ENCODE measurements at regions not wholly inside any gene's neighbourhood (a gene's known extent, or its start where the extent isn't known, plus 50 kb on each side); places are given as distances from the start of the nearest gene placed in this dataset.
"Not testable (repeated sequence)": the region's sequence is repeated elsewhere in the genome, so short reads cannot be mapped to it uniquely, and the experiment has no call there.

DNA sequence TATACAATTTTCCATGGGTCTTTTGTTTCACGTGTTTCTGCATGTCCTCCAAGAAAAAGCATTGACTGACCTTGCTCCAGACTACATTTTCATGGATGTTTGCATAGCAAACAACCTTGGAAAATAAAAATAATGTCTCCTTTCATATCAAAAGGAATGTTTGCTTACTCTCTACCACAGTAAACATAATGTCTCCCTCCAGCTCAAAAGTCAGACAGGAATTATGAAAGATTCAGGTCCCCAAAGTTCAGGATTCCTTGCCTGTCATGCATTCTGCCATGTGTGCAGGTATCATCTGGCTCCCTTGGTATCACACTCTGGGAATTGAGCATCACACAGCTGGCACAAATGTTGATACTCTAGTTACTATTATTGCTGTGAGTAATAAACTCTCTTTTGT, 103.1 kb upstream of the ZC3H15 start:
- Histone ChIP-seq H3K36me3 (ENCODE audit: insufficient read depth) (no peaks in the 10 kb centered on the region), H3K4me1 (ENCODE audit: insufficient read depth) (no peaks in the 10 kb centered on the region), H3K27ac (ENCODE audit: low read depth) (no peak overlapping the region), H3K4me3 (ENCODE audit: low read depth, low read length) (no peak overlapping the region)
- DNase-seq (ENCODE audit: extremely low spot score) = no peak
- WGBS = 78% methylated on average over 1 of the region's 1 CpG

DNA sequence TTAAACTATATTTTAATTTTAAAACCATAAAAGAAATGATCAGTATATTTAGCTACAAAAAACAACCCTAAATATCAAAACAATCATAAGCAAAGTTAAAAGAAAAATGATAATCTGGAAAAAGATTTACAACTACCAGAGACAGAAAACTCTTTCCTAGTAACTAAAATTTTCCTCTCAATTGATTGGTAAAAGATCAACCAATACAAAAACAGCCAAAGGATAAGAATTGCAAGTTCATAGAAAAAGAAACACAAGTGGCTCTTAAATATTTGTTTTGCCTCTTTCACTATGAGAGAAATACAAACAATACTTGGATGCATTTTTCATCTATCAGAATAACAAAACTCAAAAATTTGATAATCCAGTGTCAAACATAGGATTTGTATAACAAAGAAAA, 101.8 kb upstream of the ZC3H15 start:
- no peak overlapping the region for H3K27ac ChIP-seq (ENCODE audit: low read depth)
- H3K4me1 ChIP-seq (ENCODE audit: insufficient read depth) = no peaks in the 10 kb centered on the region
- no peak overlapping the region for H3K4me3 ChIP-seq (ENCODE audit: low read depth, low read length)
- no peak for DNase-seq (ENCODE audit: extremely low spot score)
- H3K36me3 ChIP-seq (ENCODE audit: insufficient read depth) = no peaks in the 10 kb centered on the region

DNA sequence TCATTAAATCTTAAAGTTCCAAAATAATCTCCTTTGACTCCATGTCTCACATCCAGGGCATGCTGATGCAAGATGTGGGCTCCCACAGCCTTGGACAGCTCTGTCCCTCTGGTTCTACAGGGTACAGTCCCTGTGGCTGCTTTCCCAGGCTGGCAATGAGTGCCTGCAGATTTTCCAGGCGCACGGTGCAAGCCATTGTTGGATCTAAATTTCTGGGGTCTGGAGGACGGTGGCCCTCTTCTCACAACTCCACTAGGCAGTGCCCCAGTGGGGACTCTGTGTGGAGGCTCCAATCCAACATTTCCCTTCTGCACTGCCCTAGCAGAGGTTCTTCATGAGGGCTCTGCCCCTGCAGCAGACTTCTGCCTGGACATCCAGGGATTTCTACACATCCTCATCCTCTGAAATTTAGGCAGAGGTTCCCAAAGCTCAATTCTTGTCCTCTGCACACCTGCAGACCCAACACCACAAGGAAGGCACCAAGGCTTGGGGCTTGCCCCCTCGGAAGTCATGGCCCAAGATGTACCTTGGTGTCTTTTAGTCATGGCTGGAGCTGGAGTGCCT, 100.3 kb upstream of the ZC3H15 start:
- not testable (repeated sequence) for DNase-seq (ENCODE audit: extremely low spot score); H3K27ac ChIP-seq (ENCODE audit: low read depth); H3K4me3 ChIP-seq (ENCODE audit: low read depth, low read length); H3K36me3 ChIP-seq (ENCODE audit: insufficient read depth); H3K4me1 ChIP-seq (ENCODE audit: insufficient read depth)
- WGBS = 95% methylated on average over 4 of the region's 4 CpGs

DNA sequence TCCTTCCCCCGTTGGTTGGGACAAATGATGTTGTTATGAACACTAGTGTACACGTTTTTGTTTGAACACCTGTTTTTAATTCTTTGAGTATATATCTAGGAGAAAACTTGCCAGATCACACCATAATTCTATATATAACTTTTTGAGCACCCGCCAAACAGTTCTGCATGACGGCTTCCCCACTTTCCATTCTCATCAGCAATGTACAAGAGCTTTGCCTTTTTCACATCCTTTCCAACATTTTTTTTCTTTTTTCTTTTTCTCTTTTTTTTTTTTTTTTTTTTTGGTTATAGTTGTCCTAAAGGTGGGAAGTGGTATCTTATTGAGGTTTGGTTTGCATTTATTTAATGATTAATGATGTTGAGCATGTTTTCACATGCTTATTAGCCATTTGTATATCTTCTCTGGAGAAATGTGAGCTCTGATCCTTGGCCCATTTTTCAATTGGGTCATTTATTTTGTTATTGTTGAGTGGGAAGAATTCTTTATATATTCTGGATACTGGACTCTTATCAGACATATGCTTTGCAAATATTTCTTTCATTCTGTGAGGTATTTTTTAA, 86.9 kb upstream of the ZC3H15 start:
- H3K4me3 ChIP-seq (ENCODE audit: low read depth, low read length) = no peak overlapping the region
- WGBS = 76% methylated on average over 4 of the region's 4 CpGs
- DNase-seq (ENCODE audit: extremely low spot score) = no peak
- H3K4me1 ChIP-seq (ENCODE audit: insufficient read depth) = no peaks in the 10 kb centered on the region
- H3K36me3 ChIP-seq (ENCODE audit: insufficient read depth) = no peaks in the 10 kb centered on the region
- no peak overlapping the region for H3K27ac ChIP-seq (ENCODE audit: low read depth)

DNA sequence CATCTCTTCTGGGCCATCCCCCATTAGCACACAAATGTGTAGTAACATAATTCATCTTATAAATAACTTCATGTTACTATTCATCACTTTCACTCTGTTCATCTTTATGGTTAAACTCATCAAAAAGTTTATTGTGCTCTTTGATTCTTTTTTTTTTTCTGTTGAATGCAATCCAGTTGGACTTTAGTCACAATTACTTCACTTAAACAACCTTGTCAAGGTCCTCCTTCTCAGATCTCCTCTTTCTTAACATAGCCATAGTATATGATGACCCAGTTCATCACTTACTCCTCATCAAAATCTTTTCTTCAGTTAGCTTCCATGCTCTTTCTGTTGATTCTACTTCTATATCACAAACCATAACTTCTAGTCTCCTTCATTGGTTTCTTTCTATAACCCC, 80.2 kb upstream of the ZC3H15 start:
- Histone ChIP-seq H3K36me3 (ENCODE audit: insufficient read depth) (peaks cover 1% of the 10 kb centered on the region), H3K4me3 (ENCODE audit: low read depth, low read length) (no peak overlapping the region), H3K27ac (ENCODE audit: low read depth) (no peak overlapping the region), H3K4me1 (ENCODE audit: insufficient read depth) (no peaks in the 10 kb centered on the region)
- no peak for DNase-seq (ENCODE audit: extremely low spot score)

DNA sequence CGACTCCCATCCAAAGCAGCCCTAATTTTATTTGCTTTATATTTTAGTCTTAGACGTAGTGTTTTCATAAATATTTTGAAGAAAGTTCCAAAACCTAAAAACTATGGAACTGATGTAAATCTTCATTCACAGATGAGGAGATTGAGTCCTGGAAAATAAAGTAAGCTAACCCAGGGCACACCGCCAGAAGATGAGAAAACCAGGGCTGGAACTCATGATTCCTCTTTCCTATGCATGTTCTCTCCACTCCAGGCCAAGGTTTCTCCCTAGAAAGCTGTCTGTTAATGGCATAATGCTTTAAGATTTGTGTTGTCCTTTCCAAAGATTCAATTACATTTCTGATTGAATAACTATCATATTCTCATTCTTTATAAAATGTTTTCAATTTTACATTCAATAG, 78.4 kb upstream of the ZC3H15 start:
- Histone ChIP-seq H3K36me3 (ENCODE audit: insufficient read depth) (peaks cover 1% of the 10 kb centered on the region), H3K27ac (ENCODE audit: low read depth) (no peak overlapping the region), H3K4me1 (ENCODE audit: insufficient read depth) (no peaks in the 10 kb centered on the region), H3K4me3 (ENCODE audit: low read depth, low read length) (no peak overlapping the region)
- DNase-seq (ENCODE audit: extremely low spot score) = no peak
- WGBS = 86% methylated on average over 3 of the region's 3 CpGs

DNA sequence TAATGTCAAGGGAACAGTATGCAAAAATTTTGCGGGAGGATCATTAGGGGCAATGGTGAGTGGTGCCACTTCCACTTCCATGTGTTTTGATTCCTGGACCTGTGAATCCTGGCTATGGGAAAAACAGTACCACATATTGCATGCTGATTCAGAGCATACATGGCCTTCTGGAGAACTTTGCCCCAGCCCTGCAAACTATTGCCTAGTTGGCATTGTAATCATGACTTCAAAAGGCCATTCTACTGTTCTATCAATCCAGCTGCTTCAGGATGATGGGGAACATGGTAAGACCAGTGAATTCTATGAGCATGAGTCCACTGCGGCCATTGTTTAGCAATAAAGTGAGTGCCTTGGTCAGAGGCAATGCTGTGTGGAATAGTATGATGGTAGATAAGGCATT, 75.3 kb upstream of the ZC3H15 start:
- WGBS = 97% methylated on average over 2 of the region's 2 CpGs
- H3K4me3 ChIP-seq (ENCODE audit: low read depth, low read length) = no peak overlapping the region
- H3K36me3 ChIP-seq (ENCODE audit: insufficient read depth) = peaks cover 1% of the 10 kb centered on the region
- H3K27ac ChIP-seq (ENCODE audit: low read depth) = no peak overlapping the region
- no peak for DNase-seq (ENCODE audit: extremely low spot score)
- no peaks in the 10 kb centered on the region for H3K4me1 ChIP-seq (ENCODE audit: insufficient read depth)

DNA sequence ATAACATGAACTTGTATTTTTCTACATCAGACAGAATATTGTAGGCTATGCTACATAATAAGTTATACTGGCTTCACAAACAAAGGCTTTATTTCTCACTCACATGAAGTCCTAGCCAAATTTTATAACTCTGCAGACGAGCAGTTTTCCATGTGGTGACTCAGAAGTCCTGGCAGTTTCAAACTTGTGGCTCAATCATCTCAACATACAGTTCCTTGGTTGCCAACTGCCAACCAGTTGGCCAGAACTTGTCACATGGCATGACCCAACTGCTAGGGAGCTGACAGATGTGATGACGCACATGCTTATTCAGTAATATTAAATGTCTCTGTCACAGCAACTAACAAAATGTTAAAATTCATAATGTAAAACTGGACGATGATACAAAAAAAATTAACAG, 63.8 kb upstream of the ZC3H15 start:
- WGBS = 44% methylated on average over 3 of the region's 3 CpGs
- Histone ChIP-seq H3K4me3 (ENCODE audit: low read depth, low read length) (no peak overlapping the region), H3K27ac (ENCODE audit: low read depth) (no peak overlapping the region), H3K4me1 (ENCODE audit: insufficient read depth) (no peaks in the 10 kb centered on the region), H3K36me3 (ENCODE audit: insufficient read depth) (no peaks in the 10 kb centered on the region)
- DNase-seq (ENCODE audit: extremely low spot score) = no peak

DNA sequence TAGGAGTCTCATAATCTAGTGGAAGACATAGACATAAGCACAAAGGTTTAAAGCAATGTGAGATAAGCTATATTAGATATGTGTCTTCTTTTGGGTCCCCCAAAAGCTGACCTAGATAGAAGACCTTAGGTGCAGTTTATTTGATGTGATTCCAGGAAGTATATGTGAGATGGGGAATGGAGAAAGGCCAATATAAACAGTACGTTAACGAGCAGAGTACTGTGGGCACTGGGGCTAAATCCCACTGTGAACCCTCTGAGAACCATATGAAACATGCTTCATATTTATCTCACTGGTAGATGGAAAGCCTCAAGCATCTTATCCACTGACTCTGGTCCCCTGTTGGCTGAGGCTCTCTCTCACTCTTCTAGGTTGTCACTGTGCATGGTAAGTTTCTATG, 62.6 kb upstream of the ZC3H15 start:
- Histone ChIP-seq H3K27ac (ENCODE audit: low read depth) (no peak overlapping the region), H3K4me1 (ENCODE audit: insufficient read depth) (no peaks in the 10 kb centered on the region), H3K36me3 (ENCODE audit: insufficient read depth) (no peaks in the 10 kb centered on the region), H3K4me3 (ENCODE audit: low read depth, low read length) (no peak overlapping the region)
- 56% methylated on average over 2 of the region's 2 CpGs for WGBS
- DNase-seq (ENCODE audit: extremely low spot score) = no peak

DNA sequence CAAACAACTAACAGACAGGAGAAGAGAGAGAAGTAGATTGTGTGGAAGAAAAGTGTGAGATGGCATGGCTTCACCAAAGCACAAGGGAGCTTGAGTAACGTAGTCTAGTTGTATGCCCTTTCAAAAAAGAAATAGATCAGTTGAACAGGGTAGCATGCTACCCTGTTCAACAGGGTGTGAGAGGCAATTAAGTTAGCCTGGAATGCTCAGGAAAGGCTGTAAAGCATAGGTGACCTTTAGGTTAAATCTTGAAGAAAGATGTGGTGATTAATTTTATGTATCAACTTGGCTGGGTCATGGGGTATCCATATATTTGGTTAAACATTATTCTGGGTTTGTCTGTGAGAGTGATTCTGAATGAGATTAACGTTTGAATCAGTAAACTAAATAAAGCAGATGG, 61.8 kb upstream of the ZC3H15 start:
- no peaks in the 10 kb centered on the region for H3K4me1 ChIP-seq (ENCODE audit: insufficient read depth)
- no peaks in the 10 kb centered on the region for H3K36me3 ChIP-seq (ENCODE audit: insufficient read depth)
- 63% methylated on average over 2 of the region's 2 CpGs for WGBS
- H3K4me3 ChIP-seq (ENCODE audit: low read depth, low read length) = no peak overlapping the region
- H3K27ac ChIP-seq (ENCODE audit: low read depth) = no peak overlapping the region
- no peak for DNase-seq (ENCODE audit: extremely low spot score)

DNA sequence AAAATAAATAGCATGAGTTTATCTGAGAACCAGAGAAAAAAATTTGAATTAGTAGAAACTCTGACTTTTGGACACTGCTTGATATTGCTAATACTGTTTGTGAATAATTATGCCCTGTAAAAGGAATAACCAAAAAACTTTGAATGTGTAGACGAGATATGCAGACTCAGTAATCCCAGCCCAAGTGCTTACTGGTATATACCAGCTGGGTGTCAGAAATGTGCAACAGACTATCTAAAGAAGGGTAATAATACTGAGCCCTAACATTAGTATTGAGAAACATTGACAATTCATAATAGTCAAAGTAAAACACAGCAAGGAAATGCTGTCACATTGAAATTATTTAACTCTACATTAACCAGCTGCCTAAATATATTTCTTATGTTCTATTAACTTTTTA, 60.5 kb upstream of the ZC3H15 start:
- 39% methylated on average over 1 of the region's 1 CpG for WGBS
- no peak for DNase-seq (ENCODE audit: extremely low spot score)
- Histone ChIP-seq H3K27ac (ENCODE audit: low read depth) (no peak overlapping the region), H3K4me1 (ENCODE audit: insufficient read depth) (no peaks in the 10 kb centered on the region), H3K36me3 (ENCODE audit: insufficient read depth) (no peaks in the 10 kb centered on the region), H3K4me3 (ENCODE audit: low read depth, low read length) (no peak overlapping the region)

DNA sequence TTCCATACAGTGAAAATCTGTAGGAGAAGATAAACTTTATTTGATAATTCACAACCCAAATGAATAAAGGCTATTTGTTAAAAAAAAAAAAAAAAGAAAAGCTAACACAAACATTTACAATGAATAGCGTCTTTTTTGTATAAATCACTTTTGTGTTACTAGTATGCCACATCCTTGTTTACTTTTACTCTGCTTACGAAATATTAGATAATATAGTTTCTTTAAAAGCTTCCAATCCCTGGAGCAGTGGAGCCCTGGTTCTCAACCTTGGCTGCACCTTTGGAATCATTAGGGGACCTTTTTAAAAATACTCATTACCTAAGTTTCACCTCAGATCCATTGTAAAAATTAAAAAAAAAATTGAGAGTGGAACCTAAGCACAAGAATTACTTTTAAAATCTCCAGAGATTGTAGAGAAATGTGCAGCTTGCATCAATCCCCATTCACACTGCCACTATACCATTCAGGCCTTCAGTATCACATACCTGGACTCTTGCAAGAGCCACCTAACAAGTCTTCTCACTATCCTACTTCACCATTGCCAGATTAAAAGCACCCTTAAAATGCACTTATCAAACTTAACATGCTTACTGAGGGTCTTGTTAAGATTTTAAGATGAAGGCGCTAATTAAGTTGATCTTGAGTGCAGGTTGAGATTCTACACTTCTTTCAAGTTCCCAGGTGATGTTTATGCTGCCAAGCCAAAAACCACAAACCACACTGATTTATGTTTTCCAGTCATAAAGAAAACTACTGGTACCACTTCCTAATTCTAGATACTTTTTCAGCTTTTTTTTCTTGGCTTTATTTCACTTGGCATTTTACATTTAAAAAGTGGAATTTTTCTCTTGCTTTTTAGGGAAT, 59.7 kb upstream of the ZC3H15 start:
- no peak for DNase-seq (ENCODE audit: extremely low spot score)
- Histone ChIP-seq H3K4me3 (ENCODE audit: low read depth, low read length) (no peak overlapping the region), H3K4me1 (ENCODE audit: insufficient read depth) (no peaks in the 10 kb centered on the region), H3K36me3 (ENCODE audit: insufficient read depth) (no peaks in the 10 kb centered on the region), H3K27ac (ENCODE audit: low read depth) (no peak overlapping the region)
- WGBS = 68% methylated on average over 3 of the region's 3 CpGs

DNA sequence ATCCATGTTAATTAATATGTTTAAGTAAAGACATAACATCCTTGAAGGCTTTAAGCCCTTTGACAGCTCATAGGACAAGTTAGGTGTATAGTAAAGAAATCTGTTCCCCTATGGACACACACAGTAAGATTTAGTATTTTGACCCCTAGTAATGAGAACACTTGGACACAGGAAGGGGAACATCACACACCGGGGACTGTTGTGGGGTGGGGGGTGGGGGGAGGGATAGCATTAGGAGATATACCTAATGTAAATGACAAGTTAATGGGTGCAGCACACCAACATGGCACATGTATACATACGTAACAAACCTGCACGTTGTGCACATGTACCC, 59.1 kb upstream of the ZC3H15 start:
- H3K4me3 ChIP-seq (ENCODE audit: low read depth, low read length); H3K27ac ChIP-seq (ENCODE audit: low read depth); H3K4me1 ChIP-seq (ENCODE audit: insufficient read depth); H3K36me3 ChIP-seq (ENCODE audit: insufficient read depth); DNase-seq (ENCODE audit: extremely low spot score): not testable (repeated sequence)
- 74% methylated on average over 3 of the region's 3 CpGs for WGBS

DNA sequence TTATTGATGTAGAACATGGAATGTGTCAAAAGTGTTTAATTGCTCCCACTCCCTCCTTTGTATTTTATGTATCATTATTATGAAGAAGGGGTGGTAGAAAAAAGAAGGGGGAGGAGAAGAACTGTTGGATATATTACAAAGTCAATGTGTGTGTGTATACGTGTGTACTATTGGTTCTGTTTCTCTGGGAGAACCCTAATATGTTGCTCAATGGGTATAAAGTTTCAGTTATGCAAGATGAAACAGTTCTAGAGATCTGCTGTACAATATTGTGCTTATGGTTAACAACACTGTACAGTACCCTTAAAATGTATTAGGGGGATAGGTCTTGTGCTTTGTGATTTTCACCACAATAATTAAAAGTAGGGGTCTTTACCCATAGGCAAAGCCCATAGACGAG, 58.1 kb upstream of the ZC3H15 start:
- WGBS = 93% methylated on average over 2 of the region's 2 CpGs
- H3K36me3 ChIP-seq (ENCODE audit: insufficient read depth) = no peaks in the 10 kb centered on the region
- DNase-seq (ENCODE audit: extremely low spot score) = no peak
- H3K4me3 ChIP-seq (ENCODE audit: low read depth, low read length) = no peak overlapping the region
- no peaks in the 10 kb centered on the region for H3K4me1 ChIP-seq (ENCODE audit: insufficient read depth)
- no peak overlapping the region for H3K27ac ChIP-seq (ENCODE audit: low read depth)
